Neuronal stem cell (in vitro differentiated cells): ENCODE measurements at regions not wholly inside any gene's neighbourhood (a gene's known extent, or its start where the extent isn't known, plus 50 kb on each side); places are given as distances from the start of the nearest gene placed in this dataset.

Source experiments
- DNase-seq: peaks from one replicate; pipeline ENCODE4 v3.0.0-alpha.2; 2013; ENCODE audit warnings: low spot score
- H2AFZ ChIP-seq: one replicate; pipeline ENCODE4 v1.6.1; 2013; ENCODE audit warnings: mild to moderate bottlenecking, low read length, inconsistent platforms
- H2AK5ac ChIP-seq: 2 replicates; pipeline ENCODE4 v1.6.1; 2013; ENCODE audit warnings: low read depth, mild to moderate bottlenecking, inconsistent platforms, low read length, moderate library complexity, mixed read lengths
- H2BK120ac ChIP-seq: 2 replicates; pipeline ENCODE4 v1.6.1; 2013; ENCODE audit warnings: low read depth, mild to moderate bottlenecking, inconsistent platforms, low read length, moderate library complexity, mixed read lengths
- H2BK12ac ChIP-seq: one replicate; pipeline ENCODE4 v1.6.1; 2013; ENCODE audit warnings: low read length, inconsistent platforms
- H2BK15ac ChIP-seq: 2 replicates; pipeline ENCODE4 v1.6.1; 2013; ENCODE audit warnings: mild to moderate bottlenecking, low read length, inconsistent platforms, mixed read lengths
- H2BK5ac ChIP-seq: one replicate; pipeline ENCODE4 v1.6.1; 2013; ENCODE audit warnings: inconsistent platforms, mild to moderate bottlenecking, low read length, moderate library complexity
- H3K14ac ChIP-seq: one replicate; pipeline ENCODE4 v1.6.1; 2013; ENCODE audit warnings: low read length, inconsistent platforms
- H3K18ac ChIP-seq: 2 replicates; pipeline ENCODE4 v1.6.1; 2013; ENCODE audit warnings: low read length, inconsistent platforms
- H3K23ac ChIP-seq: 2 replicates; pipeline ENCODE4 v1.6.1; 2013; ENCODE audit warnings: low read depth, mild to moderate bottlenecking, mixed read lengths, low read length, inconsistent platforms; ENCODE audit not compliant: poor library complexity
- H3K27ac ChIP-seq: replicated peaks from 3 replicates; pipeline ENCODE4 v1.5.1; 2013; ENCODE audit warnings: low read length, inconsistent platforms
- H3K27me3 ChIP-seq, 3 experiments: 2 replicates each; pipeline ENCODE4 v1.6.1; 2013; ENCODE audit warnings: low read length in 3 of 3, mild to moderate bottlenecking in 2 of 3, inconsistent platforms in 1 of 3, low read depth in 1 of 3, mixed read lengths in 1 of 3, moderate library complexity in 1 of 3; ENCODE audit not compliant: control insufficient read depth in 3 of 3, insufficient read depth in 3 of 3
- H3K36me3 ChIP-seq, 2 donors: replicated peaks in 1 of 2; 2 replicates each; pipeline ENCODE4 v1.6.1; 2013; ENCODE audit warnings: low read length in 2 of 2; ENCODE audit not compliant: control insufficient read depth in 2 of 2, insufficient read depth in 2 of 2
- H3K4ac ChIP-seq: 2 replicates; pipeline ENCODE4 v1.6.1; 2013; ENCODE audit warnings: inconsistent platforms, mild to moderate bottlenecking, low read length, moderate library complexity
- H3K4me1 ChIP-seq, 2 donors: 1 replicate in 1 of 2; 2 replicates in 1 of 2; pipeline ENCODE4 v1.6.1; 2013; ENCODE audit warnings: low read length in 2 of 2, low read depth in 1 of 2; ENCODE audit not compliant: control insufficient read depth in 2 of 2, insufficient read depth in 1 of 2
- H3K4me2 ChIP-seq: one replicate; pipeline ENCODE4 v1.6.1; 2013; ENCODE audit warnings: mild to moderate bottlenecking, low read length, inconsistent platforms; ENCODE audit not compliant: insufficient read depth, poor library complexity, severe bottlenecking
- H3K4me3 ChIP-seq, 2 donors: 2 replicates each; pipeline ENCODE4 v1.5.1; 2013; ENCODE audit warnings: low read length in 2 of 2, mild to moderate bottlenecking in 2 of 2, inconsistent platforms in 1 of 2, moderate library complexity in 1 of 2
- H3K79me1 ChIP-seq: one replicate; pipeline ENCODE4 v1.6.1; 2013; ENCODE audit warnings: low read depth, mild to moderate bottlenecking, inconsistent platforms, low read length, moderate library complexity
- H3K9ac ChIP-seq: one replicate; pipeline ENCODE4 v1.6.1; 2013; ENCODE audit warnings: mild to moderate bottlenecking, low read depth, low read length, inconsistent platforms; ENCODE audit not compliant: poor library complexity
- H3K9me3 ChIP-seq, 2 donors: replicated peaks in 1 of 2; 2 replicates each; pipeline versions ENCODE3 to v1.6.1; 2013; ENCODE audit warnings: low read length in 2 of 2, mild to moderate bottlenecking in 2 of 2, inconsistent platforms in 1 of 2, low read depth in 1 of 2, mixed read lengths in 1 of 2, moderate library complexity in 1 of 2; ENCODE audit not compliant: control insufficient read depth in 2 of 2, insufficient read depth in 1 of 2
- H4K8ac ChIP-seq: one replicate; pipeline ENCODE4 v1.6.1; 2013; ENCODE audit warnings: low read depth, mild to moderate bottlenecking, inconsistent platforms, low read length, moderate library complexity
- H4K91ac ChIP-seq: one replicate; pipeline ENCODE4 v1.6.1; 2013; ENCODE audit warnings: low read length, low read depth, mild to moderate bottlenecking, inconsistent platforms; ENCODE audit not compliant: poor library complexity
- WGBS, 2 donors: extraction: QIAGEN DNeasy Blood & Tissue Kit; methylation state at CpG; one replicate each; pipeline ENCODE4 v1.1.7; 2013; ENCODE audit warnings: missing lambda C conversion rate in 2 of 2, mixed read lengths in 1 of 2; ENCODE audit not compliant: insufficient read length in 2 of 2, insufficient replicate concordance in 1 of 2; ENCODE audit errors: extremely low coverage in 2 of 2; 5-methylcytosine and 5-hydroxymethylcytosine counted together

GRCh38 chr4:66489783-66490452 is 819.6 kb upstream of the EPHA5 start:
- Histone ChIP-seq H3K9ac (no peak overlapping the region), H2AK5ac (no peak overlapping the region), H3K4me2 (no peak overlapping the region), H3K9me3 (no peaks in the 10 kb centered on the region), H3K23ac (no peak overlapping the region), H3K79me1 (no peaks in the 10 kb centered on the region), H3K36me3 (no peaks in the 10 kb centered on the region), H3K27me3 (no peaks in the 10 kb centered on the region), H4K91ac (no peak overlapping the region), H3K4me3 (no peak overlapping the region), H3K14ac (no peak overlapping the region), H4K8ac (no peak overlapping the region), H3K18ac (no peak overlapping the region), H3K27ac (no peak overlapping the region), H2BK15ac (no peak overlapping the region), H2BK120ac (no peak overlapping the region), H2BK12ac (no peak overlapping the region), H2BK5ac (no peak overlapping the region), H3K4ac (no peak overlapping the region), H3K4me1 (no peaks in the 10 kb centered on the region), H2AFZ (no peak overlapping the region)
- no peak for DNase-seq
- no CpG with 5 or more reads among the region's 5 CpGs for WGBS, 2 donors

DNA sequence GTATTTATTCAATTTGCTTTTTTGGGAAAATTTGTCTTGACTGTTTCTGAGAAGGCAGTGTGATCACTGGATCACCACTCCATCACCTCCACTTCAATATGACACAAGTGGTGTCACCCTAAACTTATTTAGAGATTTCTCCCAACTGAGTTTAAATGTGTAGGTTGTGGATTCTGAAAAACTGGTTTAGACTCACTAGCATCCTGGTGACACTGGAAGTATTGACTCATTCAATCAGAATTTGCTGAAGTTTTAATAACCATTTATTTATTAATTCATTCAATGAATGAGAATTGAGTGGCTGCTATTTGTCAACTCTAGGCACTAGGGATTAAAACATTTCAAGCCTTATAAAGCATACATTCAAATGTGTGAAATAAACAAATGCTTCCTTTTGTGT is 819.1 kb upstream of the EPHA5 start:
- Histone ChIP-seq H2BK5ac (no peak overlapping the region), H3K79me1 (no peaks in the 10 kb centered on the region), H3K14ac (no peak overlapping the region), H2BK15ac (no peak overlapping the region), H3K4me3 (no peak overlapping the region), H3K9me3 (no peaks in the 10 kb centered on the region), H3K4me2 (no peak overlapping the region), H3K36me3 (no peaks in the 10 kb centered on the region), H3K4me1 (no peaks in the 10 kb centered on the region), H4K91ac (no peak overlapping the region), H3K23ac (no peak overlapping the region), H2BK120ac (no peak overlapping the region), H3K9ac (no peak overlapping the region), H2BK12ac (no peak overlapping the region), H3K27ac (no peak overlapping the region), H2AK5ac (no peak overlapping the region), H4K8ac (no peak overlapping the region), H3K27me3 (no peaks in the 10 kb centered on the region), H3K4ac (no peak overlapping the region), H3K18ac (no peak overlapping the region), H2AFZ (no peak overlapping the region)
- DNase-seq, result no peak

DNA sequence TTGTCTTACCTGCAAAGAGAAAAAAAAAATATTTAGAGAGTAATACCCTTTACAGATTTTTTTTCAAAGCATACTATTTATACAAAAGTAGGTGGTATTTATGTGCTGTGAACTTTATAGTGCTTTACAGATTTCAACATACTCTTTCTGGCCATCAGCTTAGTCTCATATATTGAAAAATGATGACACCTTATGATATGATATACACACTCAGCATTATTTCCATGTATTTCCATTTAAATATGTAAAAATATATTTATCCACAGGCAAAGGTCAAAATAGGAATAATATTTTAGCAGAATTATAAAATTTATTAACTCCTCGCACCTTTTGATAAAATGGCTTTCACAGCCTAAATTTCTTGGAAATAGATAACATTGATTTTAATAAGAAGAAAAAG is 815.8 kb upstream of the EPHA5 start:
- WGBS, 2 donors, result no CpG with 5 or more reads among the region's 1 CpG
- DNase-seq, result no peak

GRCh38 chr4:66482186-66482585 is 811.9 kb upstream of the EPHA5 start:
- no peak overlapping the region for H3K4me2 ChIP-seq
- no peak overlapping the region for H3K14ac ChIP-seq
- no peak for DNase-seq
- no peak overlapping the region for H3K27ac ChIP-seq
- H3K9me3 ChIP-seq, result no peaks in the 10 kb centered on the region
- no peak overlapping the region for H3K4me3 ChIP-seq
- H2BK15ac ChIP-seq, result no peak overlapping the region
- no peak overlapping the region for H2AK5ac ChIP-seq
- no peak overlapping the region for H2BK5ac ChIP-seq
- no peaks in the 10 kb centered on the region for H3K79me1 ChIP-seq
- no peaks in the 10 kb centered on the region for H3K4me1 ChIP-seq
- no peak overlapping the region for H3K18ac ChIP-seq
- H2BK12ac ChIP-seq, result no peak overlapping the region
- no peak overlapping the region for H3K9ac ChIP-seq
- H2BK120ac ChIP-seq, result no peak overlapping the region
- no peak overlapping the region for H2AFZ ChIP-seq
- no peak overlapping the region for H4K91ac ChIP-seq
- no peak overlapping the region for H3K4ac ChIP-seq
- no peaks in the 10 kb centered on the region for H3K27me3 ChIP-seq
- WGBS, 2 donors, result no CpG with 5 or more reads among the region's 1 CpG
- H3K23ac ChIP-seq, result no peak overlapping the region
- H3K36me3 ChIP-seq, result no peaks in the 10 kb centered on the region
- no peak overlapping the region for H4K8ac ChIP-seq

More for the DNA sequence above, 815.8 kb upstream of the EPHA5 start:
- Histone ChIP-seq H3K4me2 (no peak overlapping the region), H3K23ac (no peak overlapping the region), H3K14ac (no peak overlapping the region), H4K91ac (no peak overlapping the region), H3K79me1 (no peaks in the 10 kb centered on the region), H3K4me3 (no peak overlapping the region), H2BK5ac (no peak overlapping the region), H2BK15ac (no peak overlapping the region), H3K9ac (no peak overlapping the region), H3K18ac (no peak overlapping the region), H3K4ac (no peak overlapping the region), H3K36me3 (no peaks in the 10 kb centered on the region), H4K8ac (no peak overlapping the region), H3K4me1 (no peaks in the 10 kb centered on the region), H2BK12ac (no peak overlapping the region), H2AFZ (no peak overlapping the region), H3K27ac (no peak overlapping the region), H2AK5ac (no peak overlapping the region), H3K27me3 (no peaks in the 10 kb centered on the region), H3K9me3 (no peaks in the 10 kb centered on the region), H2BK120ac (no peak overlapping the region)
